CD4-positive, alpha-beta T cell treated with Interleukin-6 at 100 ng/mL for 8 hours (primary cell): ENCODE measurements at regions not wholly inside any gene's neighbourhood (a gene's known extent, or its start where the extent isn't known, plus 50 kb on each side); places are given as distances from the start of the nearest gene placed in this dataset.
"Not testable (repeated sequence)": the region's sequence is repeated elsewhere in the genome, so short reads cannot be mapped to it uniquely, and the experiment has no call there.

Experiments used
- DNase-seq: peaks from one replicate; pipeline ENCODE4 v3.0.0-alpha.2; 2020; ENCODE audit warnings: mixed read lengths, low spot score

GRCh38 chr16:75780669-75781068 is 54.4 kb upstream of the CPHXL start:
- no peak for DNase-seq

- DNase-seq = no peak
These were observed 55.5 kb upstream of the CPHXL start for GRCh38 chr16:75781683-75782343.

GRCh38 chr16:75787440-75787839 is 61.1 kb upstream of the CPHXL start:
- no peak for DNase-seq

GRCh38 chr16:75789237-75789636 is 62.9 kb upstream of the CPHXL start:
- peak; percentile 30 for DNase-seq

- DNase-seq = no peak
These were observed 66.6 kb upstream of the CPHXL start for GRCh38 chr16:75792771-75793492.

- no peak for DNase-seq
These were observed 67.4 kb upstream of the CPHXL start for GRCh38 chr16:75793641-75794040.

- no peak for DNase-seq
These were observed 68.1 kb upstream of the CPHXL start for GRCh38 chr16:75794426-75794825.

- no peak for DNase-seq
These were observed 72.4 kb upstream of the CPHXL start for GRCh38 chr16:75798714-75799113.

GRCh38 chr16:75801307-75801706 is 75.0 kb upstream of the CPHXL start:
- DNase-seq = no peak

GRCh38 chr16:75803753-75804152 is 77.5 kb upstream of the CPHXL start:
- DNase-seq = no peak

- DNase-seq = no peak
These were observed 78.1 kb upstream of the CPHXL start for GRCh38 chr16:75804368-75804767.

- DNase-seq = no peak
These were observed 79.7 kb upstream of the CPHXL start for GRCh38 chr16:75805946-75806345.

GRCh38 chr16:75806487-75806886 is 80.2 kb upstream of the CPHXL start:
- no peak for DNase-seq

- no peak for DNase-seq
These were observed 84.1 kb upstream of the CPHXL start for GRCh38 chr16:75810342-75810741.

- no peak for DNase-seq
These were observed 84.8 kb upstream of the CPHXL start for GRCh38 chr16:75811020-75811634.

GRCh38 chr16:75818491-75818890 is 92.2 kb upstream of the CPHXL start:
- no peak for DNase-seq

- DNase-seq = no peak
These were observed 94.4 kb upstream of the CPHXL start for GRCh38 chr16:75820672-75821071.

- DNase-seq = no peak
These were observed 94.8 kb upstream of the CPHXL start for GRCh38 chr16:75821117-75821516.

GRCh38 chr16:75825750-75826149 is 99.5 kb upstream of the CPHXL start:
- not testable (repeated sequence) for DNase-seq

GRCh38 chr16:75827372-75828038 is 101.2 kb upstream of the CPHXL start:
- not testable (repeated sequence) for DNase-seq

- not testable (repeated sequence) for DNase-seq
These were observed 107.1 kb upstream of the CPHXL start for GRCh38 chr16:75833385-75833784.

- no peak for DNase-seq
These were observed 110.2 kb upstream of the CPHXL start for GRCh38 chr16:75836347-75837010.
